HCT116 (cell line): ENCODE measurements at regions not wholly inside any gene's neighbourhood (a gene's known extent, or its start where the extent isn't known, plus 50 kb on each side); places are given as distances from the start of the nearest gene placed in this dataset.

Experiments
- ATAC-seq: fragments of 200-7000 bp; cut with Tn5 transposase; 2 replicates; pipeline ENCODE4 v1.9.1; 2020; ENCODE audit warnings: mild to moderate bottlenecking, moderate library complexity
- BruUV-seq: library from RNA; stranded (reverse); fragments of 400-500 nt; replicated peaks from 2 replicates; lab custom pipeline; 2021; lab: Mats Ljungman, UMichigan
- CTCF ChIA-PET: fragments of 300-600 bp; sonication (Branson Sonifier 250); formaldehyde crosslinking; loops from one replicate; lab custom pipeline; 2021; ENCODE audit warnings: antibody characterized with exemption; lab: Charles Lee
- POLR2A ChIA-PET: fragments of 300-600, 350-600 bp; sonication (Branson Sonifier 250); formaldehyde crosslinking; loops from one replicate; lab custom pipeline; 2021; ENCODE audit warnings: antibody characterized with exemption; lab: Charles Lee
- RAD21 ChIA-PET, 2 experiments: fragments of 300-600 bp; sonication (Branson Sonifier 250); formaldehyde crosslinking; loops; one replicate each; lab custom pipeline; 2023; ENCODE audit warnings: low total read pairs in 2 of 2; ENCODE audit not compliant: uncharacterized antibody in 2 of 2, unreplicated experiment in 2 of 2, low non-redundant PET in 1 of 2; lab: Charles Lee
- DNase-seq: peaks from one replicate; pipeline ENCODE4 v3.0.0-alpha.2; 2010; ENCODE audit warnings: low read depth, low spot score
- H2AFZ ChIP-seq: fragments of 200-600 bp; shearing (Covaris generic), sonication (generic); 2 replicates; pipeline ENCODE4 v1.6.1; 2017; ENCODE audit warnings: low read depth, mixed run types, mixed read lengths, antibody characterized with exemption, low read length; ENCODE audit not compliant: poor library complexity, severe bottlenecking
- H3K27ac ChIP-seq: 2 replicates; pipeline ENCODE4 v1.5.1; 2012; ENCODE audit warnings: low read depth, low read length
- H3K27me3 ChIP-seq: fragments of 200-600 bp; sonication (generic); 2 replicates; pipeline ENCODE4 v1.6.1; 2016; ENCODE audit warnings: mixed run types, low read length, mixed read lengths; ENCODE audit not compliant: insufficient read depth
- H3K36me3 ChIP-seq, 2 experiments: fragments of 200-500 bp in 1 of 2; fragments of 200-600 bp in 1 of 2; sonication (Bioruptor generic) in 1 of 2; sonication (generic) in 1 of 2; 2 replicates each; pipeline versions ENCODE4 v1.5.1 to v1.6.1; 2014 to 2016; ENCODE audit warnings: low read length in 2 of 2, inconsistent platforms in 1 of 2, mixed read lengths in 1 of 2, mixed run types in 1 of 2; ENCODE audit not compliant: insufficient read depth in 2 of 2, control insufficient read depth in 1 of 2
- H3K4me1 ChIP-seq, 2 experiments: fragments of 200-600 bp in 1 of 2; sonication (generic) in 1 of 2; 2 replicates each; pipeline versions ENCODE4 v1.5.1 to v1.6.1; 2012 to 2017; ENCODE audit warnings: low read length in 2 of 2, inconsistent platforms in 1 of 2, mild to moderate bottlenecking in 1 of 2, mixed read lengths in 1 of 2, mixed run types in 1 of 2, moderate library complexity in 1 of 2; ENCODE audit not compliant: insufficient read depth in 2 of 2, control insufficient read depth in 1 of 2
- H3K4me2 ChIP-seq: fragments of 200-600 bp; sonication (generic); 2 replicates; pipeline ENCODE4 v1.6.1; 2017; ENCODE audit warnings: mixed run types, low read length, mixed read lengths
- H3K4me3 ChIP-seq, 2 experiments: fragments of 200-600 bp in 1 of 2; sonication (generic) in 1 of 2; replicated peaks in 1 of 2; 2 replicates each; pipeline ENCODE4 v1.5.1; 2011 to 2016; ENCODE audit warnings: low read length in 2 of 2, control low read depth in 1 of 2, low read depth in 1 of 2, mild to moderate bottlenecking in 1 of 2, mixed read lengths in 1 of 2, mixed run types in 1 of 2
- H3K79me2 ChIP-seq: fragments of 200-600 bp; sonication (generic); 2 replicates; pipeline ENCODE4 v1.6.1; 2017; ENCODE audit warnings: mild to moderate bottlenecking, mixed run types, low read length, moderate library complexity, mixed read lengths; ENCODE audit not compliant: insufficient read depth
- H3K9ac ChIP-seq: fragments of 200-600 bp; sonication (generic); 2 replicates; pipeline ENCODE4 v1.6.1; 2016; ENCODE audit warnings: low read length, mixed read lengths
- H3K9me2 ChIP-seq: fragments of 200-600 bp; sonication (generic), shearing (Covaris generic); 2 replicates; pipeline ENCODE4 v1.6.1; 2017; ENCODE audit warnings: mixed run types, mild to moderate bottlenecking, moderate library complexity; ENCODE audit not compliant: insufficient read depth
- H3K9me3 ChIP-seq, 2 experiments: fragments of 200-500 bp in 1 of 2; fragments of 200-600 bp in 1 of 2; sonication (Bioruptor generic) in 1 of 2; sonication (generic) in 1 of 2; 2 replicates each; pipeline ENCODE4 v1.6.1; 2014 to 2017; ENCODE audit warnings: low read length in 2 of 2, mixed read lengths in 2 of 2, inconsistent platforms in 1 of 2, low read depth in 1 of 2, mild to moderate bottlenecking in 1 of 2, mixed run types in 1 of 2, moderate library complexity in 1 of 2; ENCODE audit not compliant: control insufficient read depth in 1 of 2, insufficient read depth in 1 of 2
- H4K20me1 ChIP-seq: fragments of 200-600 bp; sonication (generic), shearing (Covaris generic); 2 replicates; pipeline ENCODE4 v1.6.1; 2017; ENCODE audit warnings: mixed run types, mild to moderate bottlenecking, moderate library complexity; ENCODE audit not compliant: insufficient read depth
- CEBPB ChIP-seq: IDR thresholded peaks from 2 replicates; pipeline ENCODE4 v1.6.1; 2012; ENCODE audit warnings: low read depth
- EGR1 ChIP-seq: IDR thresholded peaks from 2 replicates; pipeline ENCODE4 v1.6.1; 2012; ENCODE audit warnings: low read depth
- ELF1 ChIP-seq: IDR thresholded peaks from 2 replicates; pipeline ENCODE4 v1.6.1; 2012; ENCODE audit warnings: low read depth, borderline replicate concordance
- EZH2phosphoT487 ChIP-seq: fragments of 200-600 bp; IDR thresholded peaks from 2 replicates; pipeline ENCODE4 v1.6.1; 2018; ENCODE audit warnings: antibody characterized with exemption, borderline replicate concordance
- FOSL1 ChIP-seq: IDR thresholded peaks from 2 replicates; pipeline ENCODE4 v1.6.1; 2012; ENCODE audit warnings: low read depth
- JUND ChIP-seq: IDR thresholded peaks from 2 replicates; pipeline ENCODE4 v1.6.1; 2012
- POLR2AphosphoS5 ChIP-seq: IDR thresholded peaks from 2 replicates; pipeline ENCODE4 v1.6.1; 2011; ENCODE audit warnings: mild to moderate bottlenecking, low read depth, low read length, moderate library complexity
- RAD21 ChIP-seq: IDR thresholded peaks from 2 replicates; pipeline ENCODE4 v1.6.1; 2012; ENCODE audit warnings: low read depth, mild to moderate bottlenecking
- SIN3A ChIP-seq: IDR thresholded peaks from 2 replicates; pipeline ENCODE4 v1.6.1; 2012; ENCODE audit warnings: low read depth
- SP1 ChIP-seq: IDR thresholded peaks from 2 replicates; pipeline ENCODE4 v1.6.1; 2012; ENCODE audit warnings: low read depth
- SRF ChIP-seq: IDR thresholded peaks from 2 replicates; pipeline ENCODE4 v1.6.1; 2012; ENCODE audit warnings: low read depth
- ZFX ChIP-seq: fragments of 450-650 bp; IDR thresholded peaks from 2 replicates; pipeline ENCODE4 v1.6.1; 2017
- intact Hi-C: fragments of 100-400 bp; cut with micrococcal nuclease; formaldehyde crosslinking; loops from 2 replicates; pipeline ENCODE4 v1.10.0; 2022
- TF ChIP-seq, protein P1 (sequence below): IDR thresholded peaks from 2 replicates; pipeline ENCODE4 v1.6.1; 2012
- TF ChIP-seq, protein P2 (sequence below): IDR thresholded peaks from 2 replicates; pipeline ENCODE4 v1.6.1; 2012
- TF ChIP-seq, protein P3 (sequence below): IDR thresholded peaks from 2 replicates; pipeline ENCODE4 v1.6.1; 2011; ENCODE audit warnings: mild to moderate bottlenecking, low read length, moderate library complexity; ENCODE audit not compliant: insufficient replicate concordance; ENCODE audit errors: extremely low read depth
- TF ChIP-seq, protein P4 (sequence below): IDR thresholded peaks from 2 replicates; pipeline ENCODE4 v1.6.1; 2012; ENCODE audit warnings: low read depth

DNA sequence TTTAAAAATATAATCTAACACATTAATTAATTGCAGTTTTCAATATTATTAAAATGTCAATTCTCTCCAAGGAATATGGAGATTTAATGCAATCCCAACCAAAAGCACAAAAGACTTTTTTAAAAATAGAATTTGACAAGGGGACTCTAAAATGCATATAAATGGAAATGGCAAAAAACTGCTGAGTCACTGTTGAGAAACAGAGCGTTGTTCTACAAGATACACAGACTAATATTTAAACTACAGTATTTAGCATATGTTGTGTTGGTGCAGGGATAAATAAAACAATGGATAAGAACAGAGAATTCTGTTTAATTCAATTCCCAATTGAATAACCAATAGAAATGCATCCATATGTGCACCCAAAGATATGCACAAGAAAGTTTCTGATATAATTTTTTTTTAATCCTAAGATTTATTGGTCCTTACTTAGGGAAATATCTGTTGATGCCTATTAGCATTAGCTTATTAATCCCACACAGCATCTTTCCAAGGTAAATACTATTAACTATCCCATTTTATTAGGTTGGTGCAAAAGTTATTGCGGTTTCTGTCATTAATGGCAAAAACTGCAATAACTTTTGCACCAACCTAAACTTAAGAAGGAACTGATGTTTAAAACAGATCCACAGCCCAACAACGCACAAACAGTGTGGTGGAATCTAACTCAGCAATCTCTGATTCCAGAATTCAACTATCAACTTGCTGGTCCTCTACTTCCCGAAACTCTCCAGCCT, 86.8 kb upstream of the VEGFC start:
- H3K4me2 ChIP-seq, result no peak overlapping the region
- DNase-seq (no peak), ATAC-seq (no peak)
- peak overlapping the region; percentile 57 for H2AFZ ChIP-seq
- no peaks in the 10 kb centered on the region for H3K9me2 ChIP-seq
- TF ChIP-seq FOSL1, result no peak
- no peak for TF ChIP-seq EZH2phosphoT487
- no peak for TF ChIP-seq CEBPB
- no peak for TF ChIP-seq SRF
- TF ChIP-seq, protein P1, sequence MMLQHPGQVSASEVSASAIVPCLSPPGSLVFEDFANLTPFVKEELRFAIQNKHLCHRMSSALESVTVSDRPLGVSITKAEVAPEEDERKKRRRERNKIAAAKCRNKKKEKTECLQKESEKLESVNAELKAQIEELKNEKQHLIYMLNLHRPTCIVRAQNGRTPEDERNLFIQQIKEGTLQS, result no peak
- no peak for TF ChIP-seq POLR2AphosphoS5
- TF ChIP-seq, protein P2, sequence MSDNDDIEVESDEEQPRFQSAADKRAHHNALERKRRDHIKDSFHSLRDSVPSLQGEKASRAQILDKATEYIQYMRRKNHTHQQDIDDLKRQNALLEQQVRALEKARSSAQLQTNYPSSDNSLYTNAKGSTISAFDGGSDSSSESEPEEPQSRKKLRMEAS, result no peak
- no peak for TF ChIP-seq JUND
- TF ChIP-seq ELF1, result no peak
- TF ChIP-seq, protein P3, sequence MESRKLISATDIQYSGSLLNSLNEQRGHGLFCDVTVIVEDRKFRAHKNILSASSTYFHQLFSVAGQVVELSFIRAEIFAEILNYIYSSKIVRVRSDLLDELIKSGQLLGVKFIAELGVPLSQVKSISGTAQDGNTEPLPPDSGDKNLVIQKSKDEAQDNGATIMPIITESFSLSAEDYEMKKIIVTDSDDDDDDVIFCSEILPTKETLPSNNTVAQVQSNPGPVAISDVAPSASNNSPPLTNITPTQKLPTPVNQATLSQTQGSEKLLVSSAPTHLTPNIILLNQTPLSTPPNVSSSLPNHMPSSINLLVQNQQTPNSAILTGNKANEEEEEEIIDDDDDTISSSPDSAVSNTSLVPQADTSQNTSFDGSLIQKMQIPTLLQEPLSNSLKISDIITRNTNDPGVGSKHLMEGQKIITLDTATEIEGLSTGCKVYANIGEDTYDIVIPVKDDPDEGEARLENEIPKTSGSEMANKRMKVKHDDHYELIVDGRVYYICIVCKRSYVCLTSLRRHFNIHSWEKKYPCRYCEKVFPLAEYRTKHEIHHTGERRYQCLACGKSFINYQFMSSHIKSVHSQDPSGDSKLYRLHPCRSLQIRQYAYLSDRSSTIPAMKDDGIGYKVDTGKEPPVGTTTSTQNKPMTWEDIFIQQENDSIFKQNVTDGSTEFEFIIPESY, result no peak
- TF ChIP-seq EGR1, result no peak
- TF ChIP-seq SP1, result no peak
- TF ChIP-seq, protein P4, sequence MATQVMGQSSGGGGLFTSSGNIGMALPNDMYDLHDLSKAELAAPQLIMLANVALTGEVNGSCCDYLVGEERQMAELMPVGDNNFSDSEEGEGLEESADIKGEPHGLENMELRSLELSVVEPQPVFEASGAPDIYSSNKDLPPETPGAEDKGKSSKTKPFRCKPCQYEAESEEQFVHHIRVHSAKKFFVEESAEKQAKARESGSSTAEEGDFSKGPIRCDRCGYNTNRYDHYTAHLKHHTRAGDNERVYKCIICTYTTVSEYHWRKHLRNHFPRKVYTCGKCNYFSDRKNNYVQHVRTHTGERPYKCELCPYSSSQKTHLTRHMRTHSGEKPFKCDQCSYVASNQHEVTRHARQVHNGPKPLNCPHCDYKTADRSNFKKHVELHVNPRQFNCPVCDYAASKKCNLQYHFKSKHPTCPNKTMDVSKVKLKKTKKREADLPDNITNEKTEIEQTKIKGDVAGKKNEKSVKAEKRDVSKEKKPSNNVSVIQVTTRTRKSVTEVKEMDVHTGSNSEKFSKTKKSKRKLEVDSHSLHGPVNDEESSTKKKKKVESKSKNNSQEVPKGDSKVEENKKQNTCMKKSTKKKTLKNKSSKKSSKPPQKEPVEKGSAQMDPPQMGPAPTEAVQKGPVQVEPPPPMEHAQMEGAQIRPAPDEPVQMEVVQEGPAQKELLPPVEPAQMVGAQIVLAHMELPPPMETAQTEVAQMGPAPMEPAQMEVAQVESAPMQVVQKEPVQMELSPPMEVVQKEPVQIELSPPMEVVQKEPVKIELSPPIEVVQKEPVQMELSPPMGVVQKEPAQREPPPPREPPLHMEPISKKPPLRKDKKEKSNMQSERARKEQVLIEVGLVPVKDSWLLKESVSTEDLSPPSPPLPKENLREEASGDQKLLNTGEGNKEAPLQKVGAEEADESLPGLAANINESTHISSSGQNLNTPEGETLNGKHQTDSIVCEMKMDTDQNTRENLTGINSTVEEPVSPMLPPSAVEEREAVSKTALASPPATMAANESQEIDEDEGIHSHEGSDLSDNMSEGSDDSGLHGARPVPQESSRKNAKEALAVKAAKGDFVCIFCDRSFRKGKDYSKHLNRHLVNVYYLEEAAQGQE, result no peak
- TF ChIP-seq RAD21, result no peak
- TF ChIP-seq SIN3A, result no peak
- TF ChIP-seq ZFX, result no peak
- H3K27me3 ChIP-seq, result no peaks in the 10 kb centered on the region
- no peaks in the 10 kb centered on the region for H3K9me3 ChIP-seq
- ChIA-PET RAD21 (no interaction called here), POLR2A (no interaction called here), CTCF (no interaction called here)
- H3K4me3 ChIP-seq, result no peak overlapping the region
- H3K9ac ChIP-seq, result no peak overlapping the region
- no peak overlapping the region for H3K27ac ChIP-seq
- no TSS peak for BruUV-seq
- no peaks in the 10 kb centered on the region for H3K4me1 ChIP-seq
- intact Hi-C loops, result no loop called here
- H3K36me3 ChIP-seq, result no peaks in the 10 kb centered on the region
- no peaks in the 10 kb centered on the region for H4K20me1 ChIP-seq
- H3K79me2 ChIP-seq, result no peaks in the 10 kb centered on the region
